ENCODE measurements at regions not wholly inside any gene's neighbourhood (a gene's known extent, or its start where the extent isn't known, plus 50 kb on each side); places are given as distances from the start of the nearest gene placed in this dataset.

- TF ChIP-seq, protein P1, sequence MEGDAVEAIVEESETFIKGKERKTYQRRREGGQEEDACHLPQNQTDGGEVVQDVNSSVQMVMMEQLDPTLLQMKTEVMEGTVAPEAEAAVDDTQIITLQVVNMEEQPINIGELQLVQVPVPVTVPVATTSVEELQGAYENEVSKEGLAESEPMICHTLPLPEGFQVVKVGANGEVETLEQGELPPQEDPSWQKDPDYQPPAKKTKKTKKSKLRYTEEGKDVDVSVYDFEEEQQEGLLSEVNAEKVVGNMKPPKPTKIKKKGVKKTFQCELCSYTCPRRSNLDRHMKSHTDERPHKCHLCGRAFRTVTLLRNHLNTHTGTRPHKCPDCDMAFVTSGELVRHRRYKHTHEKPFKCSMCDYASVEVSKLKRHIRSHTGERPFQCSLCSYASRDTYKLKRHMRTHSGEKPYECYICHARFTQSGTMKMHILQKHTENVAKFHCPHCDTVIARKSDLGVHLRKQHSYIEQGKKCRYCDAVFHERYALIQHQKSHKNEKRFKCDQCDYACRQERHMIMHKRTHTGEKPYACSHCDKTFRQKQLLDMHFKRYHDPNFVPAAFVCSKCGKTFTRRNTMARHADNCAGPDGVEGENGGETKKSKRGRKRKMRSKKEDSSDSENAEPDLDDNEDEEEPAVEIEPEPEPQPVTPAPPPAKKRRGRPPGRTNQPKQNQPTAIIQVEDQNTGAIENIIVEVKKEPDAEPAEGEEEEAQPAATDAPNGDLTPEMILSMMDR (conservative IDR thresholded peaks at IDR 0.05; ENCODE audit: low read length), result no peak
- TF ChIP-seq EZH2phosphoT487 (IDR thresholded peaks at IDR 0.05; ENCODE audit: borderline replicate concordance, low read depth, low read length), result no peak
Observed at GRCh38 chr3:176055836-176056235, 1141.4 kb downstream of the TBL1XR1 start.
